Fibroblast of villous mesenchyme (primary cell): ENCODE measurements at regions not wholly inside any gene's neighbourhood (a gene's known extent, or its start where the extent isn't known, plus 50 kb on each side); places are given as distances from the start of the nearest gene placed in this dataset.
"Not testable (repeated sequence)": the region's sequence is repeated elsewhere in the genome, so short reads cannot be mapped to it uniquely, and the experiment has no call there.

ENCODE experiments used
- DNase-seq: peaks from one replicate; pipeline ENCODE4 v3.0.0-alpha.2; 2010; ENCODE audit warnings: low read depth
- H3K4me3 ChIP-seq: 2 replicates; pipeline ENCODE4 v1.5.1; 2011; ENCODE audit warnings: low read depth, mild to moderate bottlenecking, low read length
- TF ChIP-seq, protein P1 (sequence below): IDR thresholded peaks from 2 replicates; pipeline ENCODE4 v1.5.1; 2012; ENCODE audit warnings: low read depth, mild to moderate bottlenecking, low read length; ENCODE audit not compliant: insufficient read depth

DNA sequence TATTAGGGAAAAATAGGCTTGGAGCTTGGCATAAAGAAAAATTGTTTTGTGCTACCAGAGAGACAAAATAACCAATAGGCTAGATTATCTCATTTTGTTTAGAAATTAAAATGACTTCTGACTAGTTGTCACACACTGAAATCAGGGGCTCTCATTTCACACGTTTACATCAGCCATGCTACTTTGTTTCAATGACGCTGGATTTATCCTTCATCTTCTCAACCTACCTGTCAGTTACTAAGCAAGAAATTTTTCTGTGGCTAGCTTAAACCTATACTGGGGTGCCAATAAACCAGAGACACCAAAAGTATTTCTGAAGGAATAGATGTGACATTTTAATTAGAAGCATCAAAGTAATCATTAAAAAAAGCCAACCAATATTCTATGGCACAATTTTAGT lies 518.1 kb upstream of the NR5A2 start:
- no peak for DNase-seq
- H3K4me3 ChIP-seq = no peak overlapping the region
- TF ChIP-seq, protein P1, sequence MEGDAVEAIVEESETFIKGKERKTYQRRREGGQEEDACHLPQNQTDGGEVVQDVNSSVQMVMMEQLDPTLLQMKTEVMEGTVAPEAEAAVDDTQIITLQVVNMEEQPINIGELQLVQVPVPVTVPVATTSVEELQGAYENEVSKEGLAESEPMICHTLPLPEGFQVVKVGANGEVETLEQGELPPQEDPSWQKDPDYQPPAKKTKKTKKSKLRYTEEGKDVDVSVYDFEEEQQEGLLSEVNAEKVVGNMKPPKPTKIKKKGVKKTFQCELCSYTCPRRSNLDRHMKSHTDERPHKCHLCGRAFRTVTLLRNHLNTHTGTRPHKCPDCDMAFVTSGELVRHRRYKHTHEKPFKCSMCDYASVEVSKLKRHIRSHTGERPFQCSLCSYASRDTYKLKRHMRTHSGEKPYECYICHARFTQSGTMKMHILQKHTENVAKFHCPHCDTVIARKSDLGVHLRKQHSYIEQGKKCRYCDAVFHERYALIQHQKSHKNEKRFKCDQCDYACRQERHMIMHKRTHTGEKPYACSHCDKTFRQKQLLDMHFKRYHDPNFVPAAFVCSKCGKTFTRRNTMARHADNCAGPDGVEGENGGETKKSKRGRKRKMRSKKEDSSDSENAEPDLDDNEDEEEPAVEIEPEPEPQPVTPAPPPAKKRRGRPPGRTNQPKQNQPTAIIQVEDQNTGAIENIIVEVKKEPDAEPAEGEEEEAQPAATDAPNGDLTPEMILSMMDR = no peak

DNA sequence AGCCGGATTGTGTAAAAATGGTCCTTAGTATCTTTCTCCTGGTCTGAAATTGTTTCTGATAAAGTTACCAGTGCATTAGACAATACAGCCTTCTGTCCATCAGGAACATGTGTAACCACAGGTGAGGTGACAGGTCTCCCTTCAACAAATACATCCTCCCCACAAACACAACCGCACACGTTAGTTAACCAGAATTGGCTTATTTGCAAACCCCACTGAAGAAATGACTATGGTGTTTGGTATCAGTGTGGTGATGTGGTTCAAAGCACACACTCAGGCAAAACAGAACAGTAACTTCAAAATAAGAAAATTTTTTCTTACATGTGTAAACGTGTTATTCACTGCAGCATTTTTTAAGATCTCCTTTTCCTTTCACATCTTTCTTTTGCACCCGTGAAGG lies 517.2 kb upstream of the NR5A2 start:
- TF ChIP-seq, protein P1 = no peak
- DNase-seq = no peak
- no peak overlapping the region for H3K4me3 ChIP-seq

DNA sequence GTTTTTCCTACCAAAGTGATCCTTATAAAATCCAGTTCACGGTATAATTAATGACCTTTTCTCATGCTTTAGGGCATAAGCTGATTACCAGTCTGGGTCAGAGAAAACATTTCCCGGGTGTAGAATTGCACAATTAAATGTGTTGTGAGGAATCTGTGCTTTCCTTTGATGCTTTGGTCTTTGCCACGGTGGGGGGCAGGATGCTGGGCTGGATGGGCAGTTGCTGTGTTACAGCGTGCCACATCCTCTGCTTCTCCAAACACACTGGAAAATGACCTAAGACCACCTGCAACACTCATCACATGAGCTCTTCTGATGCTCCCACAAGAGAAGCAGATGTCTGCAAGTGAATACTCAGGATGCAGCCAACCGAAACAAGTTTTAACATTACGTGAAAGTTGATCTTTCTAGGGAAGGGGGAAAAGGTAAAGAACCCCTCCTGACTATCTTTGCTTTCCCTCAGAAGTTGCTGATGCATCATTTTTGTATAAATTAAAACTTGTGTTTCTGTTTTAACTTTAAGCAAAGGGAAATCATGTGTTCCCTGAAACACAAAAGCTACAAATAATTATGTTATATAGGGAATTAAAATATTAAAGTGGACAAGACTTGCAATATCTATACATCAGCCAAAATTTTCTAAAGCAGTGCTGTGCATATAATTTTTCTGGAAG lies 515.3 kb upstream of the NR5A2 start:
- TF ChIP-seq, protein P1 = no peak
- no peak for DNase-seq
- H3K4me3 ChIP-seq = no peak overlapping the region

DNA sequence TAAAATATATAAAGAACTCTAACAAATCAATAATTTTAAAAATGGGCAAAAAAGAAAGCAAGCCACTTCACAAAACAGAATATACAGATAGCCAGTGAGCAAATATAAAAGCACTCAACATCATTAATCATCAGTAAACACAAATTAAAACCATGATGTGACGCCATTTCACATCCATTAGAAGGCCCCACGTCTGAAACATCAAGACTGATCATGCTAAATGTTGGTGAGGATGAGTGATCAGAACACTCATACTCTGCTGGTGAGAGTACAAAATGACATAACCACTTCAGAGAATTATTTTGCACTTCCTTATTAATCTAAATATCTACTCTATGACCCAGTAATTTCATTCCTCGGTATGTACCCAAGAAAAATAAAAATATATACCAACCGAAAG lies 512.2 kb upstream of the NR5A2 start:
- H3K4me3 ChIP-seq = no peak overlapping the region
- DNase-seq = no peak
- TF ChIP-seq, protein P1 = no peak

DNA sequence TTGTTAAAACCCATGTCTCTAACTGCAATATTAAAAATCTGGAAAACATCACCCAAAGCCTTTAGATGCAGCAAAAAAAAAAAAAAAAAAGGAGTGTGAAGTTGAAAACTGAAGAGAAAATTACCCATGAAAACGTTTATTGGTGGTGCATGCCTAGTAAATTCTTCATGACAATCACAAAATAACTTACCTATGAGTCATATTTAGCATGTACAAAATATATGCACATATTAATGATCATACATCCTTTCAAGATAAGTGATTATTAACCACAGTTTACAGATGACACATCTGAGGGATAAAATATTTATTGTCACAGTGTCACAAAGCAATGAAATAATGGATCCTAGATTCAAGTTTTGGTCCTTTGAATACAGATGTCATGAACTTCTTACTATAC lies 505.2 kb upstream of the NR5A2 start:
- no peak for DNase-seq
- H3K4me3 ChIP-seq = no peak overlapping the region
- TF ChIP-seq, protein P1 = no peak

DNA sequence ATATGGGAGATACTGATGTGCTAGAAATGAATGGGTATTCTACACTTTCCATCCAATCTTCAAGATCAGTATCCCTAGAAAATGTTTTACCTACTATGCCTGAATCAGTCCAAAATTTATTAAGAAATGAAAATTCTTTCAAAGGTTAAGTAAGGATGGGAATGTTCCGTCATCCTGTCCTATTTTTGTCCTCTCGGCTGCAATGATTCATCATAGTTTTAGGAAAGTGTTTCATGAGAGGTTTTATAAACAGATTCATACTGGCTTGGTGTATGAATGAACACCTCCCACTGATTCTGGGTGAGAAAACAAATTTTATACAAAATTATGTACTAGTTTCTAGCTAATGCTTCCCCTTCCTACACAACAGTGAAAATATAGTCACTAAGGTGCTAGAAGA lies 504.6 kb upstream of the NR5A2 start:
- TF ChIP-seq, protein P1 = no peak
- peak; percentile 7 for DNase-seq
- no peak overlapping the region for H3K4me3 ChIP-seq

DNA sequence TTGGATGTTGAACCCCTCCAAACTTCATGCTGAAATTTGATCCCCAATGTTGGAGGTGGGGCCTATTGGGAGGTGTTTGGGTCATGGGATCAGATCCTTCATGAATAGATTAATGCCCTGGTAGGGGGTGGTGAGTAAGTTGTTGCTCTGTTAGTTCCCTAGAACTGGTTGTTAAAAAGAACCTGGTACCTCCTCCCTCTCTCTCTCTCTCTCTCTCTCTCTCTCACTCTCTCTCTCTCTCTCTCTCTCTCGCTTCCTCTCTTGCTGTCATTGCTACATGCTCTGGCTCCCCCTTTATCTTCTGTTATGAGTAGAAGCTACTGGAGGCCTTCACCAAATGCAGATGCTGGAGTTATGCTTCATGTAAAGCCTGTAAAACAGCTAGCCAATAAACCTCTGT lies 498.2 kb upstream of the NR5A2 start:
- no peak overlapping the region for H3K4me3 ChIP-seq
- DNase-seq = no peak
- TF ChIP-seq, protein P1 = no peak

DNA sequence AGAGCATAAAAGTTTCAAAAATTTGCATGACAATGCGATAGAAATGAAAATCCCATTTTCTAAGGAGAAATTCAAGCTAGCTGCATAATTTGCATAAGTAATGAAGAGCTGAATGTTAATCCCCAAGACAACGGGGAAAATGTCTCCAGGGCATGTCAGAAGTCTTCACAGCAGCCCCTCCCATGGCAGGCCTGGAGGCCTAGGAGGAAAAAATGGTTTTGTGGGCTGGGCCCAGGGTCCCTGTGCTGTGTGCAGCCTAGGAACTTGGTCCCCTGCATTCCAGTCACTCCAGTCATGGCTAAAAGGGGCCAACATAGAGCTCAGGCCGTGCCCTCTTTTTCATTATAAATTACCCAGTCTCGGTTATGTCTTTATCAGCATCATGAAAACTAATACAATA lies 494.1 kb upstream of the NR5A2 start:
- DNase-seq, H3K4me3 ChIP-seq: not testable (repeated sequence)
